PC-3 (cell line): ENCODE measurements at regions not wholly inside any gene's neighbourhood (a gene's known extent, or its start where the extent isn't known, plus 50 kb on each side); places are given as distances from the start of the nearest gene placed in this dataset.
A peak's percentile ranks its signal among the peaks of the same experiment; 100 is the strongest.
"Not testable (repeated sequence)": the region's sequence is repeated elsewhere in the genome, so short reads cannot be mapped to it uniquely, and the experiment has no call there.

Source experiments
- ATAC-seq: fragments of 200-7000 bp; cut with Tn5 transposase; 2 replicates; pipeline ENCODE4 v1.9.1; 2020; ENCODE audit warnings: mild to moderate bottlenecking, moderate library complexity
- BruUV-seq: library from RNA; stranded (reverse); fragments of 400-500 nt; replicated peaks from 2 replicates; lab custom pipeline; 2021; lab: Mats Ljungman, UMichigan
- CTCF ChIA-PET: fragments of 300-600 bp; sonication (Branson Sonifier 250); formaldehyde crosslinking; loops from one replicate; lab custom pipeline; 2022; ENCODE audit warnings: antibody characterized with exemption; lab: Charles Lee
- POLR2A ChIA-PET: fragments of 300-600 bp; sonication (Branson Sonifier 250); formaldehyde crosslinking; loops from one replicate; lab custom pipeline; 2022; ENCODE audit warnings: antibody characterized with exemption; ENCODE audit not compliant: unreplicated experiment; lab: Charles Lee
- DNase-seq: peaks from one replicate; pipeline ENCODE4 v3.0.0-alpha.2; 2015
- H2AFZ ChIP-seq: fragments of 300-600 bp; sonication (generic); 2 replicates; pipeline ENCODE4 v1.6.0; 2016; ENCODE audit warnings: antibody characterized with exemption, low read length
- H3F3A ChIP-seq: fragments of 300-600 bp; sonication (generic); one replicate; pipeline ENCODE4 v1.6.0; 2017; ENCODE audit warnings: antibody characterized with exemption, low read length, control low read depth, mild to moderate bottlenecking; ENCODE audit not compliant: unreplicated experiment
- H3K27ac ChIP-seq: fragments of 300-600 bp; sonication (generic); 2 replicates; pipeline ENCODE4 v1.5.1; 2016; ENCODE audit warnings: mild to moderate bottlenecking, low read length
- H3K27me3 ChIP-seq: fragments of 300-600 bp; sonication (generic); 2 replicates; pipeline ENCODE4 v1.6.1; 2016; ENCODE audit warnings: low read length, mixed read lengths
- H3K36me3 ChIP-seq: fragments of 300-600 bp; sonication (generic); 2 replicates; pipeline ENCODE4 v1.6.1; 2016; ENCODE audit warnings: low read depth, mixed run types, low read length, mixed read lengths
- H3K4me1 ChIP-seq: fragments of 300-600 bp; sonication (generic); 2 replicates; pipeline ENCODE4 v1.5.1; 2016; ENCODE audit warnings: low read length; ENCODE audit not compliant: insufficient read depth
- H3K4me2 ChIP-seq: fragments of 300-600 bp; sonication (generic); 2 replicates; pipeline ENCODE4 v1.6.0; 2016; ENCODE audit warnings: low read length
- H3K4me3 ChIP-seq: fragments of 300-600 bp; sonication (generic); 2 replicates; pipeline ENCODE4 v1.5.1; 2016; ENCODE audit warnings: mild to moderate bottlenecking, low read length, mixed read lengths
- H3K79me2 ChIP-seq: fragments of 300-600 bp; sonication (generic); 2 replicates; pipeline ENCODE4 v1.6.1; 2017; ENCODE audit warnings: low read length, mixed read lengths
- H3K9ac ChIP-seq: fragments of 300-600 bp; sonication (generic); 2 replicates; pipeline ENCODE4 v1.6.0; 2016; ENCODE audit warnings: mild to moderate bottlenecking, low read length
- H3K9me2 ChIP-seq: fragments of 300-600 bp; sonication (generic); replicated peaks from 2 replicates; pipeline ENCODE4 v1.6.1; 2016; ENCODE audit warnings: mixed run types, low read length, mixed read lengths
- H3K9me3 ChIP-seq: fragments of 300-600 bp; sonication (generic); 2 replicates; pipeline ENCODE4 v1.6.1; 2016; ENCODE audit warnings: low read length, mixed read lengths
- H4K20me1 ChIP-seq: fragments of 300-600 bp; sonication (generic); 2 replicates; pipeline ENCODE4 v1.6.1; 2016; ENCODE audit warnings: low read length, mixed read lengths
- EZH2 ChIP-seq: fragments of 300-600 bp; sonication (generic); IDR thresholded peaks from one replicate; pipeline ENCODE4 v1.6.1; 2017; ENCODE audit warnings: antibody characterized with exemption, mild to moderate bottlenecking, low read length; ENCODE audit not compliant: unreplicated experiment
- EZH2phosphoT487 ChIP-seq: fragments of 300-600 bp; sonication (generic); IDR thresholded peaks from 2 replicates; pipeline ENCODE4 v1.6.1; 2018; ENCODE audit warnings: mild to moderate bottlenecking, antibody characterized with exemption, low read length, borderline replicate concordance
- intact Hi-C: fragments of 100-400 bp; cut with micrococcal nuclease; formaldehyde crosslinking; loops from 2 replicates; pipeline ENCODE4 v1.9.0; 2023
- TF ChIP-seq, protein P1 (sequence below): fragments of 300-600 bp; sonication (generic); conservative IDR thresholded peaks from 2 replicates; pipeline ENCODE4 v1.5.1; 2017; ENCODE audit warnings: antibody characterized with exemption, low read depth, mild to moderate bottlenecking, low read length

DNA sequence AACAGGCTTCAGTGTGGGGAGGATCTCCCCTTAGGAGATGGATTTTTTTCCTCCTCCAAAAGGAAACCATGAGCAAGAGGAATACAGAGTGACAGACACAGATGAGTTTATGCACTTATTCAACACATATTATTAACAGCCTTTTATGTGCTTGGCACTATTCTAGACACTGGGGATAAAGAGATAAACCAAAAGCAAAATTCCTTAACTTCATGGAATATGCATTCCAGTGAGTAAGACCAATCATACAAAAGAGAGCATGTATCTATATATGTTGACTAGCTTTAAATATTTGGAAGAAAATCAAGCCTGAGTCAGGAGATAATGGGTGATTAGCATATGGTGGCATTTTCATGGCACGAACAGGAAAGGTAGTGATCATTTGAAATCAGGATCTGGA is 284.4 kb upstream of the RASGRP1 start:
- Histone ChIP-seq H3K4me1 (no peaks in the 10 kb centered on the region), H3K9me2 (no peaks in the 10 kb centered on the region), H3K9ac (no peak overlapping the region), H3K27me3 (no peaks in the 10 kb centered on the region), H2AFZ (no peak overlapping the region), H3K27ac (no peak overlapping the region), H3K9me3 (no peaks in the 10 kb centered on the region), H3K4me3 (no peak overlapping the region), H3K79me2 (no peaks in the 10 kb centered on the region), H3K4me2 (no peak overlapping the region), H4K20me1 (no peaks in the 10 kb centered on the region), H3F3A (no peaks in the 10 kb centered on the region), H3K36me3 (no peaks in the 10 kb centered on the region; the same call in 1 of the 2 replicates)
- ATAC-seq, result no peak
- POLR2A ChIA-PET, result no interaction called here
- CTCF ChIA-PET, result no interaction called here
- no peak for DNase-seq
- BruUV-seq, result no TSS peak
- intact Hi-C loops, result no loop called here
- TF ChIP-seq EZH2 (no peak), EZH2phosphoT487 (no peak)
- TF ChIP-seq, protein P1, sequence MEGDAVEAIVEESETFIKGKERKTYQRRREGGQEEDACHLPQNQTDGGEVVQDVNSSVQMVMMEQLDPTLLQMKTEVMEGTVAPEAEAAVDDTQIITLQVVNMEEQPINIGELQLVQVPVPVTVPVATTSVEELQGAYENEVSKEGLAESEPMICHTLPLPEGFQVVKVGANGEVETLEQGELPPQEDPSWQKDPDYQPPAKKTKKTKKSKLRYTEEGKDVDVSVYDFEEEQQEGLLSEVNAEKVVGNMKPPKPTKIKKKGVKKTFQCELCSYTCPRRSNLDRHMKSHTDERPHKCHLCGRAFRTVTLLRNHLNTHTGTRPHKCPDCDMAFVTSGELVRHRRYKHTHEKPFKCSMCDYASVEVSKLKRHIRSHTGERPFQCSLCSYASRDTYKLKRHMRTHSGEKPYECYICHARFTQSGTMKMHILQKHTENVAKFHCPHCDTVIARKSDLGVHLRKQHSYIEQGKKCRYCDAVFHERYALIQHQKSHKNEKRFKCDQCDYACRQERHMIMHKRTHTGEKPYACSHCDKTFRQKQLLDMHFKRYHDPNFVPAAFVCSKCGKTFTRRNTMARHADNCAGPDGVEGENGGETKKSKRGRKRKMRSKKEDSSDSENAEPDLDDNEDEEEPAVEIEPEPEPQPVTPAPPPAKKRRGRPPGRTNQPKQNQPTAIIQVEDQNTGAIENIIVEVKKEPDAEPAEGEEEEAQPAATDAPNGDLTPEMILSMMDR, result no peak

DNA sequence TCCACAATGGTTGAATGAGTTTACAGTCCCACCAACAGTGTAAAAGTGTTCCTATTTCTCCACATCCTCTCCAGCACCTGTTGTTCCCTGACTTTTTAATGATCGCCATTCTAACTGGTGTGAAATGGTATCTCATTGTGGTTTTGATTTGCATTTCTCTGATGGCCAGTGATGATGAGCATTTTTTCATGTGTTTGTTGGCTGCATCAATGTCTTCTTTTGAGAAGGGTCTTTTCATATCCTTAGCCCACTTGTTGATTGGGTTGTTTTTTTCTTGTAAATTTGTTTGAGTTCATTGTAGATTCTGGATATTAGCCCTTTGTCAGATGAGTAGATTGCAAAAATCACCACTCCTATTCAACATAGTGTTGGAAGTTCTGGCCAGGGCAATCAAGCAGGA is 287.6 kb upstream of the RASGRP1 start:
- CTCF ChIA-PET, H3K36me3 ChIP-seq, POLR2A ChIA-PET, H4K20me1 ChIP-seq, BruUV-seq, H3K79me2 ChIP-seq, H2AFZ ChIP-seq, DNase-seq, H3K4me1 ChIP-seq, H3K9ac ChIP-seq, H3K27me3 ChIP-seq, H3K4me3 ChIP-seq, intact Hi-C loops, ATAC-seq, H3F3A ChIP-seq, H3K4me2 ChIP-seq, H3K27ac ChIP-seq, H3K9me3 ChIP-seq, H3K9me2 ChIP-seq: not testable (repeated sequence)

DNA sequence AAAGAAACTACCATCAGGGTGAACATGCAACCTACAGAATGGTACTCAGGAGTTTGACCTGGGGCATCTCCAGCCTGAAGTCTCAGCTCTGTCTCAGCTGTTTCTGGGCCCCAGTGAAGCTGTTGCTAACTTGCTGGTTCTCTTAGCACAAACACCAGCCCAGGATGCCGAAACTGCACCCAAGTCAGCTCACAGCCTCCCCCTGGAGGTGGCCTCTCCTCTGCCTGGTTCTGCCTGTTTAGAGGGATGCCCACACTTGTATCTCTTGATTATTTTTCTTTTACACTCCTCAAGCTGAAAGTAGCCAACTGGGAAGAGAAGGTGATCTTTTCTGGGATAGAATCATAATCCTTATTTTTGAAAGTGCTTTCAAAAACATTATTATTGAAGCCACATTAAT is 289.0 kb upstream of the RASGRP1 start:
- CTCF ChIA-PET, result no interaction called here
- no peaks in the 10 kb centered on the region for H3F3A ChIP-seq
- intact Hi-C loops, result no loop called here
- H3K4me2 ChIP-seq, result no peak overlapping the region
- H3K9ac ChIP-seq, result no peak overlapping the region
- no TSS peak for BruUV-seq
- no peaks in the 10 kb centered on the region for H4K20me1 ChIP-seq
- POLR2A ChIA-PET, result no interaction called here
- no peak overlapping the region for H3K4me3 ChIP-seq
- no peaks in the 10 kb centered on the region; the same call in 1 of the 2 replicates for H3K36me3 ChIP-seq
- H3K9me3 ChIP-seq, result no peaks in the 10 kb centered on the region
- H3K27ac ChIP-seq, result no peak overlapping the region
- ATAC-seq (peak; percentile 46), DNase-seq (peak; percentile 36)
- H3K27me3 ChIP-seq, result no peaks in the 10 kb centered on the region
- H3K4me1 ChIP-seq, result no peaks in the 10 kb centered on the region
- no peak overlapping the region for H2AFZ ChIP-seq
- no peaks in the 10 kb centered on the region for H3K79me2 ChIP-seq
- no peaks in the 10 kb centered on the region for H3K9me2 ChIP-seq
- TF ChIP-seq EZH2phosphoT487 (no peak), EZH2 (no peak)
- TF ChIP-seq, protein P1, result peak; percentile 50
